NB4 (cell line): ENCODE measurements at regions not wholly inside any gene's neighbourhood (a gene's known extent, or its start where the extent isn't known, plus 50 kb on each side); places are given as distances from the start of the nearest gene placed in this dataset.

Experiments
- CTCF ChIP-seq: IDR thresholded peaks from one replicate; pipeline ENCODE4 v1.5.1; 2012; ENCODE audit warnings: low read depth, low read length
- POLR2A ChIP-seq: IDR thresholded peaks from 2 replicates; pipeline ENCODE4 v1.6.1; 2011; ENCODE audit warnings: mild to moderate bottlenecking; ENCODE audit not compliant: insufficient read length; ENCODE audit errors: extremely low read depth

GRCh38 chr4:156261230-156261629, 307.6 kb upstream of the CTSO start:
- TF ChIP-seq CTCF (no peak), POLR2A (no peak)
